ENCODE measurements at regions not wholly inside any gene's neighbourhood (a gene's known extent, or its start where the extent isn't known, plus 50 kb on each side); places are given as distances from the start of the nearest gene placed in this dataset.
"Not testable (repeated sequence)": the region's sequence is repeated elsewhere in the genome, so short reads cannot be mapped to it uniquely, and the experiment has no call there.

- H3K4me1 Mint-ChIP-seq, result peaks cover 11% of the 10 kb centered on the region
- no peak overlapping the region for H3K27ac Mint-ChIP-seq
- ATAC-seq, result no peak
- H3K9me3 Mint-ChIP-seq, result no peaks in the 10 kb centered on the region
- no peaks in the 10 kb centered on the region for H3K27me3 Mint-ChIP-seq
- no peaks in the 10 kb centered on the region for H3K36me3 Mint-ChIP-seq
- H3K4me3 Mint-ChIP-seq, result no peak overlapping the region
Measured at GRCh38 chr1:242689378-242689777, 164.9 kb upstream of the PLD5 start.

GRCh38 chr1:242674951-242675645 is 150.6 kb upstream of the PLD5 start:
- ATAC-seq, result no peak
- no peak overlapping the region for H3K27ac Mint-ChIP-seq
- peaks cover 10% of the 10 kb centered on the region for H3K27me3 Mint-ChIP-seq
- H3K4me1 Mint-ChIP-seq, result no peaks in the 10 kb centered on the region
- H3K9me3 Mint-ChIP-seq, result no peaks in the 10 kb centered on the region
- H3K4me3 Mint-ChIP-seq, result no peak overlapping the region
- H3K36me3 Mint-ChIP-seq, result no peaks in the 10 kb centered on the region

- no peak for ATAC-seq
- H3K9me3 Mint-ChIP-seq, result no peaks in the 10 kb centered on the region
- no peaks in the 10 kb centered on the region for H3K4me1 Mint-ChIP-seq
Measured at GRCh38 chr1:242673652-242674051, 149.2 kb upstream of the PLD5 start.

GRCh38 chr1:242673165-242673564 is 148.7 kb upstream of the PLD5 start:
- H3K36me3 Mint-ChIP-seq, H3K27me3 Mint-ChIP-seq, ATAC-seq, H3K27ac Mint-ChIP-seq, H3K4me1 Mint-ChIP-seq, H3K9me3 Mint-ChIP-seq, H3K4me3 Mint-ChIP-seq: not testable (repeated sequence)

More at GRCh38 chr1:242673652-242674051, 149.2 kb upstream of the PLD5 start:
- Mint-ChIP-seq H3K27ac (no peak overlapping the region), H3K27me3 (no peaks in the 10 kb centered on the region), H3K36me3 (no peaks in the 10 kb centered on the region), H3K4me3 (no peak overlapping the region)

GRCh38 chr1:242670019-242670418 is 145.5 kb upstream of the PLD5 start:
- Mint-ChIP-seq H3K36me3 (no peaks in the 10 kb centered on the region), H3K27me3 (no peaks in the 10 kb centered on the region), H3K4me3 (no peak overlapping the region), H3K9me3 (no peaks in the 10 kb centered on the region), H3K27ac (no peak overlapping the region), H3K4me1 (no peaks in the 10 kb centered on the region)
- no peak for ATAC-seq

- no peak overlapping the region for H3K27ac Mint-ChIP-seq
- peaks cover 19% of the 10 kb centered on the region for H3K27me3 Mint-ChIP-seq
- no peak for ATAC-seq
- no peaks in the 10 kb centered on the region for H3K4me1 Mint-ChIP-seq
- H3K4me3 Mint-ChIP-seq, result no peak overlapping the region
- no peaks in the 10 kb centered on the region for H3K9me3 Mint-ChIP-seq
- no peaks in the 10 kb centered on the region for H3K36me3 Mint-ChIP-seq
Measured at GRCh38 chr1:242662886-242663285, 138.4 kb upstream of the PLD5 start.

GRCh38 chr1:242653772-242654171 is 129.3 kb upstream of the PLD5 start:
- not testable (repeated sequence) for H3K27ac Mint-ChIP-seq, H3K4me3 Mint-ChIP-seq, H3K4me1 Mint-ChIP-seq, H3K36me3 Mint-ChIP-seq, H3K9me3 Mint-ChIP-seq, ATAC-seq
- H3K27me3 Mint-ChIP-seq, result peaks cover 14% of the 10 kb centered on the region

GRCh38 chr1:242651817-242652216 is 127.3 kb upstream of the PLD5 start:
- H3K4me1 Mint-ChIP-seq, result no peaks in the 10 kb centered on the region
- H3K36me3 Mint-ChIP-seq, result no peaks in the 10 kb centered on the region
- ATAC-seq, result no peak
- no peaks in the 10 kb centered on the region for H3K9me3 Mint-ChIP-seq
- H3K27me3 Mint-ChIP-seq, result peaks cover 17% of the 10 kb centered on the region
- no peak overlapping the region for H3K27ac Mint-ChIP-seq
- no peak overlapping the region for H3K4me3 Mint-ChIP-seq

- peaks cover 2% of the 10 kb centered on the region for H3K9me3 Mint-ChIP-seq
- peaks cover 9% of the 10 kb centered on the region for H3K27me3 Mint-ChIP-seq
- H3K27ac Mint-ChIP-seq, result no peak overlapping the region
- no peaks in the 10 kb centered on the region for H3K36me3 Mint-ChIP-seq
- no peak overlapping the region for H3K4me3 Mint-ChIP-seq
- ATAC-seq, result no peak
- H3K4me1 Mint-ChIP-seq, result no peaks in the 10 kb centered on the region
Measured at GRCh38 chr1:242641461-242641860, 117.0 kb upstream of the PLD5 start.

- Mint-ChIP-seq H3K9me3 (peaks cover 2% of the 10 kb centered on the region), H3K27me3 (peaks cover 9% of the 10 kb centered on the region), H3K4me3 (no peak overlapping the region), H3K27ac (no peak overlapping the region), H3K36me3 (no peaks in the 10 kb centered on the region), H3K4me1 (no peaks in the 10 kb centered on the region)
- no peak for ATAC-seq
Measured at GRCh38 chr1:242639104-242639503, 114.6 kb upstream of the PLD5 start.

GRCh38 chr1:242634732-242635131 is 110.2 kb upstream of the PLD5 start:
- Mint-ChIP-seq H3K4me3 (no peak overlapping the region), H3K36me3 (no peaks in the 10 kb centered on the region), H3K9me3 (peaks cover under 1% of the 10 kb centered on the region)

GRCh38 chr1:242629396-242629795 is 104.9 kb upstream of the PLD5 start:
- H3K27me3 Mint-ChIP-seq, result no peaks in the 10 kb centered on the region
- no peak overlapping the region for H3K4me3 Mint-ChIP-seq
- no peaks in the 10 kb centered on the region for H3K4me1 Mint-ChIP-seq
- ATAC-seq, result no peak
- H3K9me3 Mint-ChIP-seq, result no peaks in the 10 kb centered on the region
- no peaks in the 10 kb centered on the region for H3K36me3 Mint-ChIP-seq
- H3K27ac Mint-ChIP-seq, result no peak overlapping the region

More at GRCh38 chr1:242634732-242635131, 110.2 kb upstream of the PLD5 start:
- Mint-ChIP-seq H3K27ac (no peak overlapping the region), H3K4me1 (no peaks in the 10 kb centered on the region), H3K27me3 (no peaks in the 10 kb centered on the region)
- ATAC-seq, result no peak

GRCh38 chr1:242623756-242624155 is 99.3 kb upstream of the PLD5 start:
- Mint-ChIP-seq H3K27me3 (no peaks in the 10 kb centered on the region), H3K4me3 (no peak overlapping the region), H3K9me3 (peaks cover 3% of the 10 kb centered on the region), H3K36me3 (no peaks in the 10 kb centered on the region), H3K27ac (no peak overlapping the region), H3K4me1 (no peaks in the 10 kb centered on the region)
- ATAC-seq, result no peak

- Mint-ChIP-seq H3K9me3 (peaks cover 3% of the 10 kb centered on the region), H3K36me3 (no peaks in the 10 kb centered on the region), H3K27me3 (no peaks in the 10 kb centered on the region), H3K4me3 (no peak overlapping the region), H3K4me1 (no peaks in the 10 kb centered on the region), H3K27ac (no peak overlapping the region)
- no peak for ATAC-seq
Measured at GRCh38 chr1:242623119-242623518, 98.6 kb upstream of the PLD5 start.

GRCh38 chr1:242613266-242613815 is 88.8 kb upstream of the PLD5 start:
- Mint-ChIP-seq H3K36me3 (no peaks in the 10 kb centered on the region), H3K27ac (no peak overlapping the region), H3K9me3 (peaks cover 8% of the 10 kb centered on the region), H3K4me3 (no peak overlapping the region), H3K27me3 (peaks cover 26% of the 10 kb centered on the region), H3K4me1 (no peaks in the 10 kb centered on the region)
- ATAC-seq, result no peak

- Mint-ChIP-seq H3K36me3 (no peaks in the 10 kb centered on the region), H3K27ac (no peak overlapping the region), H3K4me3 (no peak overlapping the region), H3K9me3 (no peaks in the 10 kb centered on the region), H3K4me1 (no peaks in the 10 kb centered on the region), H3K27me3 (peaks cover 21% of the 10 kb centered on the region)
- ATAC-seq, result no peak
Measured at GRCh38 chr1:242610209-242610608, 85.7 kb upstream of the PLD5 start.
